T-helper 1 cell treated with Interleukin-12 subunit alpha and Interleukin-12 subunit beta and Interleukin-4 antibody, amounts not matched to agents 30 ng/mL and 1 ng/mL, for 36 hours (primary cell): ENCODE measurements at regions not wholly inside any gene's neighbourhood (a gene's known extent, or its start where the extent isn't known, plus 50 kb on each side); places are given as distances from the start of the nearest gene placed in this dataset.
"Not testable (repeated sequence)": the region's sequence is repeated elsewhere in the genome, so short reads cannot be mapped to it uniquely, and the experiment has no call there.

Experiments
- intact Hi-C: fragments of 100-400 bp; cut with micrococcal nuclease; formaldehyde crosslinking; loops from one replicate; pipeline ENCODE4 v1.15.1; 2024

GRCh38 chr13:79884890-79885289 is 403.9 kb downstream of the NDFIP2 start:
- intact Hi-C loops = no loop called here

- intact Hi-C loops = no loop called here
These were observed 402.3 kb downstream of the NDFIP2 start for GRCh38 chr13:79883216-79883615.

GRCh38 chr13:79880818-79881217 is 399.9 kb downstream of the NDFIP2 start:
- intact Hi-C loops = no loop called here

DNA sequence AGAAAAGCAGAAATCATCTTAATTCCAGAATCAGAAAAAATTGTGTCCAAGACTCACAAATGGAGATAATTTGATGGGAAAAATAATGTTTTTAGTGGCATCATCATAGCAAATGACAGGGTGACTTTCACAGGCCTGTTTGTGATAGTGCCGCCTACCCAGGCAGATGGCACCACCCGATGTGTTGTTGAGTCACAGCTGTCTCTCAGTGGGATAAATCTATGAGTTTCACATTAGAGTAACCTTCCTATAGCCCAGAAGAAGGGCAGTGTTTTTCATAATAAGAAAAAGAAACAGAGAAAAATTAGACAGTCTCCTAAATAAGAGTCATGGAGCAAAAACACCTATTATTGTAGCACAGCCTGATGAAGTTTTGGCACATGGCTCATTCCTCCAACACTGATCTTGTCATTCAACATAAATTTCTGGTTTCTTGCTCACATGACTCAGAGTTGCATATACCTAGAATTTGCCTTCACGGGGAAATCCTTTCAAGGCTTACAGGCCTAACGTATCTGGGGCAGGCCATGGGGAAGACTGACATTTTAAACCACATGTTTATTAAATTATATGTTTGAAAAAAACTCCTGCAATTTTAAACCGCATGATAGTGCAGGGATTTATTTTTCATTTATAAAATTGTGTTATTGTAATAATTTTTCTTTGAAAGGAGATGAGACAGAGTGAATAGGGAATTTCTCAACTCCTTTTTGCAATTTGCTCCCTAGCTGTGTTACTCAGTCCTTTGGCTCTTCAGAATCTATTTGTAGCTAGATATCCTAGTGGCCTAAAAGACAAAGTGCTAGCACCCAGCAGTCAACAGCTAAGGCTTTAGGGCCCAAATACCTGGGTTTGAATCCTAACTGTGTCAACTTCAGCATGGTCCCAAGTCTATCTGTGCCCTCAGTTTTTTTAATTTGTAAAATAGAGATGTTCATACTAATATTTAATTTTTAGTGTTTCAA is 393.7 kb downstream of the NDFIP2 start:
- intact Hi-C loops = no loop called here

DNA sequence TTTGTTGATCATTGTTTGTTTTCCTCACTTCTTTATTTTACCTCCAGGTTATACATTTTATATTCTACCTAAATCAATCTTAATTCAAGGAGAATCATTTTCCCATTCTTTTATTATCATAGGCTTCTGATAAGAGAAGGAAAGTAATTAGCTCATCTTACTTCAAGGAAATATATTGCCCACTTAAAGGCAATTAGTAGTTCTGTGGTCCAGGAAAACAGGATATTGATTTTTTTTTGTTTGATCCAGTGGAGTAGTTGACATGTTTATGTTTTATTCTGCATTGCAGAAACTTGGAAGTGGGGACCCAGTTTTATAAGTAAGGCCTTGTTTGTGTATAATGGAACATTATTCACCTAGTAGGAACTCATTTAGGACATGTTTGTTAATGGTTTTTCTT is 390.6 kb downstream of the NDFIP2 start:
- intact Hi-C loops = no loop called here

DNA sequence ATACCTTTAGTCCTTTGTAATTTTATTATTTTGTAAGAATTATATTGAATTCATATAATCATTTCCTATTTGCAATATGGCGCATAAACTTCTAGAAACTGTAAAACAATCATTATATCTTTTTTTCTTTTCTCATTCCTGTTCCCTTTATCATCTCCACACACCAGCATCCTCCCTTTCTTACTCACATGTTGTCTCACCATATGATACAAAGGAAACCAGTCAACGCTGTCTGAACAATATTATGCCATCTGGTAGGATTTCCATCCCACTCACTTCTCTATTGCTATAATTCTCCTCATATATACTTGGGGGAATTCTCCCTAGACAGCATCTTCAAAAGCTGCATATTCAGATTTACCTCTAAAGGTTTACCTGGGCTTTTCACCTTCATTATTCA is 389.8 kb downstream of the NDFIP2 start:
- intact Hi-C loops = no loop called here

DNA sequence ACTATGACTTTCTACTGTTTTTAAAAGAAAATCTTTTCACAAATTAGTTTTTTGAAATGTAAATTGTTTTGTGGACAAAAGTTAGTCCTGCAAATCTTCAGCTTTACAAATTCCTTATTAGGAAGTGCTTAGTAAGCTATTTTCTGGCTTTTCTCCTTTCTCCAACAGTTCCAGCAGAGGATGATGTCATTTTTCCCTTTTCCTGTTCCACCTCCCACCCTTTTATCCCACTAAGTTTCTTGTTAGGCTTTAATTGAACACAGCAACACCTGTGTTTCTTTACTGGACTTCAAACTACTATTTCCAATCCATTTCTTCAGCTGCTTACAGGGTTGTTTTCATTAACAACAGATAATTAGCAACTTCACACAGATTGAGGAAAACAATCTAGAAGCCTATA is 389.2 kb downstream of the NDFIP2 start:
- intact Hi-C loops = no loop called here

- intact Hi-C loops = no loop called here
These were observed 388.4 kb downstream of the NDFIP2 start for GRCh38 chr13:79869326-79869725.

GRCh38 chr13:79867254-79867653 is 386.3 kb downstream of the NDFIP2 start:
- intact Hi-C loops = no loop called here

DNA sequence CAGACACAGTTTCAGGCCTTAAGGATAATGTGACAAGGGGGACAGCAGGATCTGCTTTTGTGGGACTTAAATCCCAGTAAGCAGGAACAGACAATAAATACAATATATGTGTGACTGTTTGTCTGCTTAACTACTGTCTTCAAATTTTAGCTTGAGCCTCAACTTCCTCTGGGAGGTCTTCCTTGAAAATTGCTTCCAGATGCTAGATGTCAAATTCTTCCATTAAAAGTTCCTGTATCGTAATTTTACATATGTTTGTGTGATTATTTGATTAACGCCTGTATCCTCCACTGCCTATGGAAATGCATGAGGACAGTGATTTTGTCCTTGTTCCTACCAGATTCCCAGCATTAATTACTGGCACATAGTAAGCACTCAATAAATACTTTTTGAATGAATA is 385.5 kb downstream of the NDFIP2 start:
- intact Hi-C loops = no loop called here

DNA sequence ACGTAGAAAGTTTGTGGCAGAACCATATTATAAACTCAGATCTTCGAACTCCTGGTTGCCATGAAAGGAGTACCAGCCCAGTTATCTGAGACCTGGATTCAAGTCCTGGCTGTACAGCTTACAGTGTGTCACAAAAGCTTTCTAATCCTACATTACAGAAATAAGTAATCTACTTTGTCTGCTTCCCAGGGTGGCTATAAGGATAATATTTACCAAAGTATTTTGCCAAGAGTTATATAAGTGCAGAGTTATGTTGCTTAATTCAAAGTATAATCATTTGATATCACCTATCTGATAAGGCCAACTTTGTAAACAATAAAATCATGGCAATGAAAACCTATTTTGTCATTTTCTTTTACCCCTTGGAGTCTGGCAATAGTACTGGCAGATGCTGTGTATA is 381.6 kb downstream of the NDFIP2 start:
- intact Hi-C loops = no loop called here

- intact Hi-C loops = no loop called here
These were observed 380.8 kb downstream of the NDFIP2 start for GRCh38 chr13:79861731-79862130.

GRCh38 chr13:79860791-79861190 is 379.8 kb downstream of the NDFIP2 start:
- intact Hi-C loops = no loop called here

GRCh38 chr13:79859756-79860155 is 378.8 kb downstream of the NDFIP2 start:
- intact Hi-C loops = no loop called here

GRCh38 chr13:79853251-79853650 is 372.3 kb downstream of the NDFIP2 start:
- intact Hi-C loops = no loop called here

- intact Hi-C loops = no loop called here
These were observed 370.4 kb downstream of the NDFIP2 start for GRCh38 chr13:79851318-79851717.

- intact Hi-C loops = loop anchor here (5.0 kb wide), 1 partner anchor 929 kb away; no protein-coding TSS in a partner anchor
These were observed 367.1 kb downstream of the NDFIP2 start for GRCh38 chr13:79847882-79848592.

DNA sequence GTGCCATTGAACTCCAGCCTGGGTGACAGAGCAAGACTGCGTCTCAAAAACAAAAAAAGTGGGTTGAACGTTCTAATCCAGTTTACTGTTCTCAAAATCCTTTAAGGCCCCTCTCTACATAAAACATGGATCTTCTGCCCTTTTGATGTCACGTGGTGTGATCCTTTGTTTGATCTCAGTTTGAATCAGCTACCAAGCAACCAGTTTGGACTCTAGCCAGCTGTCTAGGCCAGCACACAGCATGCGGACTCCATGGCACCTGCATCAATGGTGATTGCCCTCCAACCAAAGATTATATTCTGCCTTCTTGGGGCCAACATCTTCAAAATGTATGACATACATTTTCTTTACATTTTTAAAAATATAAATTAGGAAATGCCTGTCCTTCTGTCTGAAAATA is 365.4 kb downstream of the NDFIP2 start:
- intact Hi-C loops = loop anchor here (5.0 kb wide), 1 partner anchor 931 kb away; no protein-coding TSS in a partner anchor

DNA sequence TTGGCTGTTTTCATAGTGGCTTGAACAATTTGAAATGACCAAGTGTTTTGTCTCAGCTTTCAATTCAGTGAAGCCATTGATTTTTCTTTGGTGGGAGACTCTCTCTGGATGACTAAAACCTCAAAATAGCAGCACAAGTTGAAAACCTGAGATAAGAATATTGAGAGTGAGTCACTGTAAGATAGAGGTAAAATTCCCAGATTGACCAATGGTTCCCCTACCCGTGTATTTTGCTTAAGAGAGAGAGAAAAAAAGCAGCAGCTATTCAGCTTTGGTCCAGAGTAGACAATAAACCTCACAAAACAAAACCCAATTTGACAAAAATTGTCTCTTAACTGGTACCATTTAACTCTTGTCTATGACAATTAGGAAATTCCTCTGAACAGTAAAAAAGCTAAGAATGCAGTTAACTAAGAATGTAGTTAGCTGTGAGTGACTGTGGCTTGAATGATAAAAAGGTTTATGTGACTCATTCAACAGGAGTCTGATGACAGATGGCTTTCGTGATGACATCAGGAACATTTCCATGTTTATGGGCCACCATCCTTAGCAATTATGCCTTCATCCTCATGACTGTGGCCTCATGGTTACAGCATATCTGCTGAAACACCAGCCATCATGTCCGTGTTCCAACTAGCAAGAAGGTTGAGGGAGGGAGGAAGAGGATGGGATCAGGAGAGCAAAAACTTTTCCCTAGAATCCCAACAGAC is 356.9 kb downstream of the NDFIP2 start:
- intact Hi-C loops = no loop called here

DNA sequence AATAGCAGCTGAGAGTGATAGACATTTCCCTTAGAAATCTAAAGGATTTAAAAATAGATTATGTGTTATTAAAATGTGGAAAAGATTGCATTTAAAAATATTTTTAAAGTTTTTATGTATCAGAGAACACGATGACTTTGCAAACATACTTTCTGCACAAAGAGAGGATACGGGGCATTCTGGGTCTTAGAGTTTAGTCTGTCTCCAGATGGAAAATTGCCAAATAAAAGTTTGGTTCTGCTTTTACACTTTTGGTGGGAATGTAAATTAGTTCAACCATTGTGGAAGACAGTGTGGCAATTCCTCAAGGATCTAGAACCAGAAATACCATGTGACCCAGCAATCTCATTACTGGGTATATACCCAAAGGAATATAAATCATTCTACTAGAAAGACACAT is 355.2 kb downstream of the NDFIP2 start:
- intact Hi-C loops = not testable (repeated sequence)

- intact Hi-C loops = no loop called here
These were observed 353.9 kb downstream of the NDFIP2 start for GRCh38 chr13:79834876-79835275.

DNA sequence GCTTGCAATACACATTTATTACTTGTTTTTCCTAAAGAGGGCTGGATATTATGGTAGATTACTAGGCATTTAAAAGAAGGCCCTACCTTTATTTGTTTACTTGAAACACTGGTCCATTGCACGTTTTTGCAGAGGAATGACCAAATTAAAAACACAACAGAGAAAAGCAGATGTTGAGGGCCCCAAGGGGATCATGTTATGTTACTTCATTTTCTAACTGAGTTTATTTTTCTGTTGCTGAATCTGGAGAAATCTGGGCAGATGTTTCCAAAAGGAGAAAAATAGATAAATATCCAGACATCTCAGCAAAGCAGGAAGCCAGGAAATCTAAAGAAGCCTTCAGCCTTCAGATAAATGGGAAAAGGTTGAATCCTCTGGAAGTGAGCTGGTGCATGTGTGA is 353.0 kb downstream of the NDFIP2 start:
- intact Hi-C loops = no loop called here
